T47D (cell line): ENCODE measurements at regions not wholly inside any gene's neighbourhood (a gene's known extent, or its start where the extent isn't known, plus 50 kb on each side); places are given as distances from the start of the nearest gene placed in this dataset.

Experiments
- DNase-seq, 2 experiments: peaks; one replicate each; pipeline versions ENCODE4 v3.0.0 to v3.0.0-alpha.2; 2011 to 2012; ENCODE audit warnings: low read depth in 1 of 2, low spot score in 1 of 2
- JUND ChIP-seq: IDR thresholded peaks from 2 replicates; pipeline ENCODE4 v1.6.1; 2012; ENCODE audit warnings: low read depth
- in situ Hi-C: cut with HindIII; loops from 2 replicates; pipeline ENCODE4 v1.10.0; 2016; ENCODE audit warnings: low sequenced_read_pairs, low pct_unique_long_range_greater_than_20kb

DNA sequence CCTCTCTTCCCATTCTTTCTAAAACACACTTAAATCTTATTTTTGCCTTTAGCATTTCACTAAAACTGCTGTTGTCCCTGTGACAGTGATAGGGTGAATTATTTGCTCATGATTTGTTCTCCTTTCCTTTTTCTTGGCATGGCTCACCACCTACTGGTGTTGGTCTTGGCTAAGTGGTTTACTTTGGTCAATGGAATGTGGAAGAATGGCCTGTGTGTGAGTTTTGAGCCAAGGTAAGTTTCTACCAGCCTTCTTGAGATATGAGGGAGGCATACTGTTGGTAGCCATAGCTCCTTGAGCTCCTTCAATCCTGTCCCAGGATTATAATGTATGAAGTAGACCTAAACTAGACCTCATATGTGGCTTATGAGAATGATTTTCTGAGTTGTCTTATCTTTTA lies 506.3 kb upstream of the RAG2 start:
- in situ Hi-C loops: no loop called here
- peak in 1 of 2 experiments; percentile 76 for DNase-seq
- no peak for TF ChIP-seq JUND

DNA sequence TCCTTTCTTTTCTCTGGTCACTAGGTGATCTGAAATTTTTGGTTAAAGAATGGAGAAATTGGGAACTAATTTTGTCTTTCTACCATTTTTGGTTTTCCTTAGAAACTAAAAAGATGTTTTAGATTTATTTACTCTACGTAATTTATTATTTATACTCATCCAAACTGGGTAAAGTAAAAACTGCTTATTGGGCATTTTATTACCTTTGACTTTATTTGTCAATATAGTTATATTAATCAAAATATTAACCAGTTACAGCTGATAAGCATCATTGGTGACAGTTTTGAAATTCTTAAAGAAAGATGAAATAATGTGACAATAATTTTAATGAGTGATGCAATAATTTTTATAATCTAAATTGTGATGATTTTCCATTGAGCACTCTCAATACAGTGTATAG lies 502.0 kb upstream of the RAG2 start:
- no peak for DNase-seq
- in situ Hi-C loops: no loop called here
- no peak for TF ChIP-seq JUND

DNA sequence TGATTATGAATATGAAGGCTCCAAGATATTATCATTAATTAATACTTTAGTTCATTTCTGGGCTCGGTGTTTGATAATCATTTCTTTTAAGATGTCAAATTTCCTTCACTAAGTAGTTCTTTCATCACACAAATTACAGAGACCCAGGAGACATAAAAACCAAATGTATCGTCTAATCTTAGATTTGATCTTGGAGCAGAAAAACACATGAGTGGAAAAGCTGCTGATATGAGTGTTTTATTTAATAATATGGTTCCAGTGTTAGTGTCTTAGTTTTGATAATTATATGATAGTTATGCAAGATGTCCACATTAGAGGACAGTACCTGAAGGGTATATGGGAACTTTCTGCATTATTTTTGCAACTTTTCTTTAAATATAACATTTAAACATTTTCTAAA lies 494.5 kb upstream of the RAG2 start:
- no peak for DNase-seq
- in situ Hi-C loops: no loop called here
- no peak for TF ChIP-seq JUND

DNA sequence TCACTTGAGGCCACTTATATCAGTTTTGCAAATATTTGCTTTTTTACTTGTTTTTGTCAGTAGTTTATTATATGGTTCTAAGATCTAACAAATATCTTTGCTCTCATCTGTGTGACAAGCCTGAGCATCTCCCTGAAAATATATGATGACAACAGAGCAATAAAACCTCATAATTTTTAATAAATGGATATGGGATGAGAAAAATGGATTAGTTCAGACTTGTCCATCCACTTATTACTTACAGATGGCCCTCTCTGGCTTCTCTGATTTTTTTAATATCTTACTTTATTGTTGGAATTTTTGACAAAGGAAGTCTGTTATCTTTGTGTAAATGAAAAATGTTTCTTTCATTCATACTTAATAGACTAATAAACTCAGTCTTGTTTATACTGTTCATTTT lies 491.4 kb upstream of the RAG2 start:
- DNase-seq: no peak
- in situ Hi-C loops: no loop called here
- no peak for TF ChIP-seq JUND

DNA sequence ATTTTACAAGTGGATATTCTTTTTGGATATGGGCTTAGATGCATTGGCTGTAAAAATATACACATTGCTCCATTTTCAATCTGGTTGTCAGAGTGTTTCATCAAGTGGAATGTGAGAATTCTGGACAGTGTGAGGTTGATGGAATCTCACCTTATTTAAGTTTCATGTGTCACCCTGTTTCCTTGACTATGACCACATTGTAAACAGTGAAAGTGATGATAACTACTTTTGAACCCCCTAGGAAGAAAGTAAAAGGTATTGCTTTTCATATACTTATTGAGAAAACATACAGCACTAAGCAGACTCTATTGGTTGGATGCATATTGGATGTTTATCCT lies 490.5 kb upstream of the RAG2 start:
- peak; percentile 69; the same call in 1 of the 2 replicates for TF ChIP-seq JUND
- peak in 1 of 2 experiments; percentile 96 for DNase-seq
- in situ Hi-C loops: no loop called here

DNA sequence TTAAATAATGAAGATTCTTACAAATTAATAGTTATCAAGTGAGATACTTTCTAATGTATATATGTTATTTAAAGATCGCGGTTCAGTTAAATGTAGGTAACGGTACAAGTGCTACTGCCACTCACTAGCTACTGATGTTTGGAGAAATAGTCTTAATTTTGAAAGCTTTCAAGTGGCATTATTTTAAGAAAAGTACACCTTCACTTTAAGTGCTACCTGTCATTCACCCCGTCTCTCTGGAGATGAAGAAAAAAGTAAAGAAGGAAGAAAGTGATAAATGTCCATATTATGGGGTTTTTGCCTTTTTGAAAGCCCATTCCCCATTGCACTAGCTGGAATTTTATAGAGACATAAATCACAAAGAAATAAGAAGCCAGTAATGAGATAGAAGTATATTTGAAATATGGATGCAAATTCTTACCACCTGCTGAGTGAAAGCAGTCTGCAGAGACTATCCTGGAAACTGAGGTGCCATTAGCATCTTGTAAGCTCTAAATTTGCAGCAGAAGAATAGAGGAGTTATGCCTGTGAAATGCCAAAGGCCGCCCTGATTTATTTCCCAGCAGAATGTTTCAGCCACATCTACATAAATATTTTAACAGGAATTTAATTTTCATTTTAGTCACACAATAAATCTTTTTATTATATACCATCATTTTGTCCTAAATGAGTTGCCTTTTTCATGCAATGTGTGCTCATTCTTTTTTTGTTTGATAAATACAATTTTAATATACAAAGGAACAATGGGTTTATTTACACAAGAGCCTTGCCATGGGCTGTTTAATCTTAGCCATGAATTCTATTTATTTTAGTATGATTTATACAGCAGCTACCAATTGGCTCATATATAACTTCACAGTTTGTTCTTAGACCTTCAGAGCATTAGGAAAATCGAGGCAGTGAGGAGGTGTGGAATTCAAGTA lies 489.9 kb upstream of the RAG2 start:
- TF ChIP-seq JUND: no peak
- DNase-seq: no peak
- in situ Hi-C loops: no loop called here

DNA sequence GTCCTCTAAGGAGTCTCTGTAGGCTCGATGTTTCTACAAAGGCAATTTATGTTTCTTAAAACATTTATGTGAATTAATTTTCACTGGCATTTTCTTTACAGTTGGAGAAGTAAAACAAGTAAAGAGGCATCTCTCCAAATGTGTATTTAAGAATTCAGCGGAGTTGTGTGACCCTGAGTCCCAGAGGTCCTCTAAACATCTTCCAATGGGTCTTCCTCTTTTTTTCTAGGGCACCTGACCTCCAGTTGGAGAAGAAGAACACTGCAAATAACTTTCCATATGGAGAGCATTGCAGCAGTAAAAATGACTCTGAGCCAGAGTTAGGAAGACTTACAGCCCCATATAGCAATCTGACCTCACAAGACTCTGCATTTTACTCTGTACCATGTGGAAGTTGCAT lies 480.5 kb upstream of the RAG2 start:
- no peak for TF ChIP-seq JUND
- DNase-seq: no peak
- in situ Hi-C loops: no loop called here

DNA sequence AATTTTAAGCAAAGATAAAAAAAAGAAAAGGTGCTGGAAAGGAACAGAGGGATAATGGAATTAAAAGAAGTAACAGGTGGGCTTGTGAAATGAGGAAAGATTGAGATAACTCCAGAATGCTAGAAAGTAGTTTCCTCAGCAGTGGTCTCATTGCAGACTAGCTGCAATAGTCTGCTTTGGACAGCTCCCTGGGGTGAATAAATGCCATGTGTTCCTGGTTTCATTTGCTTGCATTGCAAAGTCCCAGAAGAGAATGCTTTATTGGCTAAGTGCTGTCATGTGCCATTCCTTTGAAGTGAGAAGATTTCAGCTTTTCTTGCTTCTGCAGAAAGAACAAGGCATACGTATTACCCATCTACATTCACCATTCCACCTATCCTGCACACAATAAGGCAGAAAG lies 478.8 kb upstream of the RAG2 start:
- peak in 1 of 2 experiments; percentile 62 for DNase-seq
- no peak for TF ChIP-seq JUND
- in situ Hi-C loops: no loop called here

DNA sequence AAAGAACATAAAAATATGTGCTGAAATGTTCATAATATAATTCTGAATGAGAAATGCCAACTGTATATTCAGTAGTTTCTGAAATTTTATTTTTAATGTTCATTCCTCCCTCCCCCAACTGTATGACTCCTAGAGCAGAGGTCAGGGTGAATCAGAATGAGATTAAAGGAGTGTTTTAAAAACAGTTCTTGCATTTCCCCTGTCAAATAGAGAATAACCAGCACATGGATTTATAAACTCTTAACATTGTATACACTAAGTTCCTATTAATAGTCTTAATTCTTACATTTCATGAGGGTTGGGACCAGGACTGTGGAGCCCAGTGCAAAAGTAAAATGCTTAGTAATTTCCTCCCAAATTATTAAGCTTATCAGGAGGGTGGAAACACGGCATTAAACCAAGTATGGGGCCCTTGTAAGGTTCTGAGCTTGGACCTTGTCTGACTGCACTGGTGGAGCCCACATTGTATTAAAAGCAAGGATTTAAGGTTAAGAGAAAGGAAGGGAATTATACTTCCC lies 474.6 kb upstream of the RAG2 start:
- TF ChIP-seq JUND: no peak
- in situ Hi-C loops: no loop called here
- DNase-seq: no peak

DNA sequence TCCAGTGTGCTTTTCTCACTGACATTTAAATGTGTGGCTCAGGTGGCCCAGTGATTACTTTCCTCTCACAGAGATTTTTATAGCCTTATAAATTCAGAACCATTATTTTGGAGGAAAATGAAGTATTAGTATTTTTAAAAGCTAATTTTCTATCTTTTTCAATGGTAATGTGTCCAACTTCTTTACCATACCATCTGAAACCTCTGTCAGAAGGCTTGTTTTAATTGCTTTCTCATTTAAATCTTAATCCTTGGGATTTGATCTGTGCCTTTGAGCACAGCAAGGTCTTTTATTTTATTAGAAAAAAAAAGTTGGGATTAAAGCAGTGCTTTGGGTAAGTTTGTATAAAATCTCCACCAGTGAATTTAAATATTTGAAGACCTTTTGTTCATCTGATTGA lies 452.3 kb upstream of the RAG2 start:
- no peak for DNase-seq
- in situ Hi-C loops: no loop called here
- TF ChIP-seq JUND: no peak

DNA sequence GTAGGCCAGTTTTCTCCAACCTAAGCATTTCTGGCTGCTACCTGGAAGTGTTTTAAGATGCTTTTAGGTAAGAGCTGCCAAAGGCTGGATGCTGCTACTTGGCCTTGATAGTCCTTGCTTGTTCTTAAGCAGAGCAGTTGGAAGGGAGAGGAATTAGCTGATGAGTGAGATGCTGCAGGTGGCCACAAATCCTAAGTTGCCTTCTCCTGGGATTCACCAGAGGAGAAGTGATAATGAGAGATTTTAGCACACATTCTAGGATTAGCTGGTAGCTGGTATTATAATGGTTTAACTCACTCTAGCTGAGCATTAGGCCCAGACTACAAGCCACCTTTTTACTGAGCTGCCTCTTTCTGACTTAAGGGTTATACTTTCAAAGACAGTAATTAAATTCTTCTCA lies 442.9 kb upstream of the RAG2 start:
- no peak for DNase-seq
- no peak for TF ChIP-seq JUND
- in situ Hi-C loops: no loop called here

DNA sequence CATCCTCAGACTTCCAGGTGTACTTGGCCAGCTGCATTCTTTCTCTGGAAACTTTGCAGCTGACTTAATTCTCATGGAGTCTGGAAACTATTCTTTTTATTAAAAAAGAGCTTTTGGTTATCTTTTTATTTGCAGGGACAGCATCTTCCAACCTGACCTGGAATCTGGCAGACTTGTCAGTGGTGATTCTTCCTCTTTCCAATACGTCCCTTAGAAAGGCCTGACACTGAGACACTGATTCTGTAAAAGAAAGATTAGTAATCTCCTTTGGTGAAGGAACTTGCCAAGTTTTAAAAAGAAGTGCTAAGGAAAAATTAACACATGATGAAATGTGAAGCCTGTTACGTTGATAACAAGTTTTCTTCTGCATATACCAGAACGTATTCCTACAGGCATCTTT lies 440.9 kb upstream of the RAG2 start:
- DNase-seq: no peak
- no peak for TF ChIP-seq JUND
- in situ Hi-C loops: no loop called here

DNA sequence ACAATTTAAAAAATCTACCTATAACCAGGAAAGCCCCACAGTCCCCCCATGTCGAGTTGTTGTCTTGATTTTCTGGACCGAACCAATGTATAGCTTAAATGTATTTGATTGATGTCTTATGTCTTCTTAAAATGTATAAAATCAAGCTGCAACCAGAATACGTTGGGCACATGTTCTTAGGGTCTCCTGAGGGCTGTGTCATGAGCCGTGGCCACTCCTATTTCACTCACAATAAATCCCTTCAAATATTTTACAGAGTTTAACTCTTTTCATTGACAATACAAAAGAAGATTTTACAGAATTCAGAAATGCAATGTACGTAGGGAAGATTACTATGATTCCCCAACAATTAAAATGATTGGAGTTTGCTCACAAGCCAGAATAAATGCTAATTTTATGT lies 428.7 kb upstream of the RAG2 start:
- no peak for TF ChIP-seq JUND
- in situ Hi-C loops: no loop called here
- DNase-seq: no peak

DNA sequence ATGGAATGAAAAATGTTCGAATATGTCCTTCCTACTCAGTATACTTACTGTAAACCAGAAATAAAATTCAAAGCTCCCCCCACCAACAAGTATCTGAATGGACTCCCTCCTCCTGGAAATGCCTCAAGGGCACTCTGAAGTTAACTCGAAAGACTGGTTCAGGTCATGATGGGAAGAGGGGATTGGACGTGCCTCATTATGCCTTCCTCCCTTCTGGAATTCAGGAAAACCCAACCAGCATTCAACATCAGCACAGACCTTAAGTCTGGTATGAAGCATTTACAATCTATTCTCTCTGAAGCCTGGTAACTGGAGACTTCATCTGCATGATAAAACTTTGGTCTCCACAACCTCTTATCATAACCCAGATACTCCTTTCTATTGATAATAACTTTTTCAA lies 428.3 kb upstream of the RAG2 start:
- DNase-seq: peak in 1 of 2 experiments; percentile 66
- no peak for TF ChIP-seq JUND
- in situ Hi-C loops: no loop called here
